HEK293T (cell line): ENCODE measurements at regions not wholly inside any gene's neighbourhood (a gene's known extent, or its start where the extent isn't known, plus 50 kb on each side); places are given as distances from the start of the nearest gene placed in this dataset.

Experiments
- FOXA1 ChIP-seq: fragments of 450-650 bp; IDR thresholded peaks from 2 replicates; pipeline ENCODE4 v1.6.1; 2016; ENCODE audit warnings: mild to moderate bottlenecking
- FOXK2 ChIP-seq: fragments of 450-650 bp; IDR thresholded peaks from 2 replicates; pipeline ENCODE4 v1.6.1; 2016; ENCODE audit warnings: mild to moderate bottlenecking
- SP1 ChIP-seq: fragments of 450-650 bp; IDR thresholded peaks from 2 replicates; pipeline ENCODE4 v1.6.1; 2017
- TF ChIP-seq, protein P1 (sequence below): fragments of 450-650 bp; IDR thresholded peaks from 2 replicates; pipeline ENCODE4 v1.6.1; 2016

DNA sequence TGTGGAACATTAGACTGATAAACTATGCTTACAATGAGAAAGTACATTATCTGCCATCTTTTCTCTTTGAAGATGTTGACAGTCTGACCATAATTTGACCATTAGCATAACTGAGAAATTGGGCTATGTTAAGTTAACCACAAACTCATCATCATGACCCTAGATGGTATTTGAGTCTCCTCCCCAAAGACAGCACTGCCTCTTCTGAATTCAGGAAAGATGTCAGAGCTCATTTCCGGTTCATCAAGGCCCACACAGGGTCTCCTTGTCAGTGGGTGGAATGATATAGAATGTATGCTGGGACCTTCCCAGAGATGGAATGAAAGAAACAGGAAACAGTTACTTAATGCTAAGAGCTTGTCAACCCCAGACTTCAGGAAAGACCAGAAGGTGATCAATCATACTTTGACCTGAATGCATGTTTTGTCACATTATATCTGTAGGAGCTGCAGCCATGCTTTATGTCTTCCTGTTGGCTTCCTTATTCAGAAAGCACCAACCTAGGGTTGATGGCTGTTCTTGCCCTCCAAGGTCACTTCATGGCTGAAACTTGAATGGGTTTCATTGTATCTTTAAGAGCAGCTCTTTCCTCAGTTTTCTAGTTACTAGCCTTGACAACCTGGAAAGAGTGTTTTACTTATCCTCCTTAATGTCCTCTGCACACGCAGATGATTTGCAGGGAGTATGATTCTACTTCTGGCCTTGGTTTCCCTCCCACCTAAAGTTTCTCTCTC, 99.1 kb upstream of the NEUROD1 start:
- TF ChIP-seq FOXA1 (no peak), FOXK2 (no peak), SP1 (no peak)
- TF ChIP-seq, protein P1, sequence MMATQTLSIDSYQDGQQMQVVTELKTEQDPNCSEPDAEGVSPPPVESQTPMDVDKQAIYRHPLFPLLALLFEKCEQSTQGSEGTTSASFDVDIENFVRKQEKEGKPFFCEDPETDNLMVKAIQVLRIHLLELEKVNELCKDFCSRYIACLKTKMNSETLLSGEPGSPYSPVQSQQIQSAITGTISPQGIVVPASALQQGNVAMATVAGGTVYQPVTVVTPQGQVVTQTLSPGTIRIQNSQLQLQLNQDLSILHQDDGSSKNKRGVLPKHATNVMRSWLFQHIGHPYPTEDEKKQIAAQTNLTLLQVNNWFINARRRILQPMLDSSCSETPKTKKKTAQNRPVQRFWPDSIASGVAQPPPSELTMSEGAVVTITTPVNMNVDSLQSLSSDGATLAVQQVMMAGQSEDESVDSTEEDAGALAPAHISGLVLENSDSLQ, result no peak
